NCI-H460 (cell line): ENCODE measurements at regions not wholly inside any gene's neighbourhood (a gene's known extent, or its start where the extent isn't known, plus 50 kb on each side); places are given as distances from the start of the nearest gene placed in this dataset.

Experiments
- DNase-seq: peaks from one replicate; pipeline ENCODE4 v3.0.0-alpha.2; 2016; ENCODE audit warnings: low read depth; ENCODE audit errors: extremely low read depth

DNA sequence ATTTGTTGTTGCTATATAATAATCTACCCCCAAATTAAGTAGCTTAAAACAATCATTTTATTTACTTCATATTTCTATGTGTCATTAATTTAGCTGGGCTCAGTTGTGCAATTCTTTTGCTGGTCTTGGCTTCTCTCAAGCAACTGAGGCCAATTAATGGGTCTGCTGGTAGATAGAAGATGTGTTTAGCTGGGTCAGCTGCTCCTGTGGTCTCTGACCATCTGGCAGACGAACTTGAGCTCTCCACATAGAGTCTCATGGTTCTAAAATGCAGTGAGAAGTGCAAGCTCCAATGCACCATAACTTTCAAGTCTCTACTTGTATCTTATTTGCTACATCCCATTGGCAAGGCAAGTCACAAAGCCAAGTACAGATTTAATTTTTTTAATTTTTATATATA lies 515.6 kb downstream of the ZIC1 start:
- DNase-seq = no peak

DNA sequence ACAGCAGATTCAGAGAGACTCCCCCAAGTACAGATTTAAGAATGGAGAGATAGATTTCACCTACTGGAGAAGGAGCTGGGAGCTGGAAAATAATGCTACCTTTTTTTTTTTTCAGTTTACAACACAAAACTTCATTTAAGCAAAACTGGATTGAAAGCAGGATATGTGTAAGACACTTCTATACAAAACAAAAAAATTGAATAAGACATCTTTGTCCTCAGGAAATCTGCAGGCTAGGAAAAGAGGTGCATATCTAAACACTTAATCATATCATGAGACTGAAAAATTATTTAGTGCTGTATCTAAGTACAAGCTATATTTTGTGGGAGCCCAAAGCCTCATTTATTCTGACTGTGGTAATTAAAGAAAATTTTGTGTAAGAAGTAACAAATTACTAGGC lies 516.1 kb downstream of the ZIC1 start:
- no peak for DNase-seq

GRCh38 chr3:147930232-147930807 lies 521.2 kb downstream of the ZIC1 start:
- peak; percentile 16 for DNase-seq

DNA sequence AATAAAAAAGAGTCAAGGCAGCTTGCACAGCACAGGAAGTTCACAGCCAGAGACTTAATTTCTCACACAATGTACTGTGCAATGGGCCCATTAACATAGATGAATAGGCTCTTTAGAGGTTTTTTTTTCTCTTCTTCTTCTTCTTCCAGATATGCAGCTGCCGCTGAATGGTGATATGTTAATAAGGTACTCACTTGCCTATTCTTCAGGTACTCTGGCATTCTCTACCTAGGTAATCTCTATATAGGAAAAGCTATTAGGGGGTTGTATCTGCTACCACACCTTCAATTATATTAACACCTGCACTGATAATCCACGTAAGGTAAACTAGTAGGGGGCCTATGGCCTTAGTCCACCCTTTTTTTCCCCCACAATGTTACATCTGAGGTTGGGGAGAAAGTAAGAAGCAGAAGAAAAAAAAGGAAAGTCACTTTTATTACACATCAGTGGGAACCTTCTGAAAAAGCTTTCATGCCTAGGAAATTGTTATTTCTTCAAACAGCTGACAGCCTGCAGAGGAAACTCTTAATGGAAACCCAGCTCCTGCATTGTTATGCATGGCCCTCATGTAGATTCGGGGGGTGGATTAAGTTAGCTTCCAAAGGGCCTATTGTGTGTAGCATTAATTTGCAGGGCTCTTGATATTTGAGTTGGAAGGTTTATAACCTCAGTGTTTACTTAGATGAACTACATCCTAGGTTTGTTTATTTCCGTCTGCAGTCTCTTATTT lies 525.5 kb downstream of the ZIC1 start:
- DNase-seq = no peak

- DNase-seq = no peak
These were observed 528.2 kb downstream of the ZIC1 start for GRCh38 chr3:147937341-147937740.

- no peak for DNase-seq
These were observed 528.7 kb downstream of the ZIC1 start for GRCh38 chr3:147937891-147938290.

- no peak for DNase-seq
These were observed 530.3 kb downstream of the ZIC1 start for GRCh38 chr3:147939425-147939824.

DNA sequence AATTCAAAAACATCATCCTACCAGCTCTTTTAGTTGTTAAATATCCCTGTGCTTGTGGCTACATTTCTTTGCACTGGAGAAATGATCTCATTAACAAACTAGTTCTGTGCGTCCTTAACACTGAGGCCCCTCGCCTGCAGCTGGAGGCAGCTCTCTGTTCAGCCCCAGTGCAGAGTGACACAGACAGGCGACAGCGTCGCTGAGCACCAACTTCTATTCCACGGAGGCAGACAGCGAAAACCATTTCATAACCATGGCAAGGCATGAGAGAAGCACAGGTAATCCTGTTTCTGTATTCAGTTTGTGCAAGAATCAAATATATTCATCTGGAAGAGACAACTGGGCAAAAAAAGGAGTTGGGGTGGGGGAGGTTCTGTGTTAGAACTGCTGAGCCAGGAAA lies 530.7 kb downstream of the ZIC1 start:
- no peak for DNase-seq

DNA sequence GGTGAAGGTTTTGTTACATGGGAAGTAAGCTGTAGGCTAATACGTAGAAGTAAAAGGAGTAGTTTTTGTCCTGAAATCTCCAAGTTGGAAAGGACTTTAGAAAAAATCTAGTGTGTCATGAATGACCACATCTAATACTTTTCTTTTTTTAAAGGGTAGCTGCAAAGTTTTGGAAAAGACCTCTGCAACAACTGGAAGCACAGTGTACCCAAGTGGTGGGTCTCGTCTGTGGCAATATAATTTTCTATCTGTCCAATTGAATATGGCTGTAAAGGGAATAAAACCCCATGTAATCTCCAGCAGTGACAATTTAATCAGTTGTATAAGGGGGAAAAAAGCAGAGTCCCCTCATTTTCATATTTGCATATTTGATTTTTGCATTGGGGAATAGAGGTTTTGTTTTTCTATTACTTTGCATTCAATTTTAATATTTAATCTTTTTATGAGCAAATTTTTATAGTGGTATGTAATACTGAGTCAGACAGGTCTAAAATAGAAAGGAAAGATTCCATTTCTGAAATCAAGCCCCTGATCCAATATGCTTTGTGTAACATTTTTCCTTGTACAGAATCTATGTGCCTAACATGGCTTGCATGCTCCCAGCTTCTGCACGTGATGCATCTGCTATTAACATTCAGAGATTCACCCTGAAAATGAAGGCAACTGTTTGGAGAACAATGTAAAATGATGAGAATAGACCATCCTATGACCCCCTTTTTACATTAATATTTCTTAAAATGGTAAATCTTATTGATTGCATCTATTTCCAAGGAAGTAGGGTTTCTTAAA lies 531.4 kb downstream of the ZIC1 start:
- no peak for DNase-seq

- no peak for DNase-seq
These were observed 532.8 kb downstream of the ZIC1 start for GRCh38 chr3:147941969-147942368.

DNA sequence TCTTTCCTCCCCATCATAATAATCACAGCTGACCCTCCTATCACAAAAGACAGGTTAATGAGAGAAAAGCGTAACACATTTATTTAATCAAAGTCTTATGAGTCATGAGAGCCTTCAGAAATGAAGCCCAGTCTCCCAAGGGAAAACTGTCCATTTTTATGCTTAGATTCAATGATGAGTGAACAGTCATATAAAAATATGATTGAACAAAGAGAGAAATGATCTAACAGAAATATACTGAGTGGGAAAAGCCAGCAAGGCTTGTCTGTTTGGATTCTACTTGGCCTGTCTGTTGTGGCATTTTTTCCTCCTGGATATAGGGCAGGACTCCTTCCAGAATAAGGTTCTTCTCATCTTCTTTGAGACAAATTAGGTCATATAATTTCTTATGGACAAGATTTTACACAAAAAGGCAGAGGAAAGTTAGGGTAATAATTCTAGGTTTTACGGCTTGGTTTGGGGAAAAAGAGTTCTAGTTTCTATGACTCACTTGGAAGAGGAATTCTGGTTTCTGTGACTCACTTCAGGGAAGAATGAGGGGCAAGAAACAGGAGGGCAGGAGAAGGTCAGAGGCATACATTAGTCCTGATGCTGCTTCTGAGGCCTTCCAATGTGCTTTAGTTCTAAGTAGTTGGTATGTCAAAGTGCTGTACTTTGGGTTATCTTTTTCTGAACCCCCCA lies 534.2 kb downstream of the ZIC1 start:
- no peak for DNase-seq

GRCh38 chr3:147945968-147946519 lies 536.9 kb downstream of the ZIC1 start:
- peak; percentile 50 for DNase-seq

DNA sequence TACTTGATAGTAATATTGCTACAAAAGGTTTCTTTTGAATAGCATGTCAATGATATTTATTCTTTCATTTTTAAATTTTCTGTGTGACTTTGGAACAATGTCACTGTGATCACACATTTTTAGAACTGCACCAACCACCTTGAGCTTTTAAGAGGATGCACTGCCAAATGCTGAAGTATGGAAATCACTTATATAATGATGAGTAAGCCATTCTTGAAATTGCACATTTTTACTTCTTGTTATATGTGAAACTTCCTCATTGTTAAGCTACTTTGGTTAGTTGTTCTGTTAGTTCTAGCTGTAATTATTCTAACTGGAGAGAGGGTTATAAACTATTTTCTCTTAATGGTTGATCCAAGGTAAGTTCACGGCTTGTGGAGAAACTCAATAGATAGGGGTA lies 547.5 kb downstream of the ZIC1 start:
- DNase-seq = no peak

DNA sequence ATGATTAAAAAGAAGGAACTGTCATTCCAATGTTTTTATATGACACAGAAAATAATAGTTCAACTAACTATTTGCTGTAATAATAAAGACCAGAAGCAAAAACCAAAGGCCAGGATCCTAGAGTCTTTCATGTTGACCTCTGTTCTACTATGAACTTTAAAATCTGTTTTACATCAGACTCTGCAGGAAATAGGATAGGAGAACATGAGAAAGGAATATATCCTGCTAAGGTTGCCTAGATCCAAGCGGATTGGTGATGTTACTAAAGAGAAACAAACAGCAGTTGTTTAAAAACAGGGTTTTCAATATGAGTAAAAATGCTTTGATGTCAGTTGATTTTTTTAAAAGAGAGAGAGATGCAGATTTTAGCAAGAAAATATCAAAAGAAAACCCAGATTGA lies 549.6 kb downstream of the ZIC1 start:
- DNase-seq = no peak

- no peak for DNase-seq
These were observed 551.6 kb downstream of the ZIC1 start for GRCh38 chr3:147960786-147961185.

DNA sequence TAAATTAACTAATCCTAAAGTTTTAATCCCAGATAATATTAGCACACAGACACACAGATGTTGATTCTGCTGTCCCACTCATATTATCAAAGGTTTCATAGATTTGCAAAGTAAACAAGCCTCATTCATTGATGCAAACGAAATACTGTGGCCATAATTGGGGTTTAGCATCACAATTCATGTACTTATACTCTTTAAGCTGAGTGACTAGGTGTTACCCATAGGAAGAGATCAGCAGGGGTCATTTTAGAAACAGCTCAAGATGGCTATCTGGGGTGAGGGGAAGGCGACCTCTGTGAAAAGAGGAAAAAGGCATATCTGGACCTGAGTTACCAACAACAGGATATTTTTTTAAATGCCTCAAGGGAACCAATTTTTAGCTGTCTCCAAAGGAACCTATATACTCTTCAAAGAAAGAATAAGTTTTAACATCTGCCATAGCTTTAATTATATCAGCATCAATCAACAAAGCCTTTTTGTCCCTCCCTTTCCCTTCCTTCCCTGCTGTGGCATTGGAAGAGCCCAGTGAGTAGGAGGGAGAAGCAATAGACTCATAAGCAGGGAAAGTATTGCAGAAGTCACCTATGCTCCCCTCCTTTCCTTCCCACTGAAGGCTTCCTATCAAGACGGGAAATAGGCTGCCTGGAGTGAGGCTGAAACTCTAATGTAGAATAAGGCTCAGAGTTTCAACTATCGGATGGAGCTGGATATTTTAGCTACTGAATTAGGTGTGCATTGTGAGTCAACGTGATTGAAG lies 553.4 kb downstream of the ZIC1 start:
- no peak for DNase-seq

DNA sequence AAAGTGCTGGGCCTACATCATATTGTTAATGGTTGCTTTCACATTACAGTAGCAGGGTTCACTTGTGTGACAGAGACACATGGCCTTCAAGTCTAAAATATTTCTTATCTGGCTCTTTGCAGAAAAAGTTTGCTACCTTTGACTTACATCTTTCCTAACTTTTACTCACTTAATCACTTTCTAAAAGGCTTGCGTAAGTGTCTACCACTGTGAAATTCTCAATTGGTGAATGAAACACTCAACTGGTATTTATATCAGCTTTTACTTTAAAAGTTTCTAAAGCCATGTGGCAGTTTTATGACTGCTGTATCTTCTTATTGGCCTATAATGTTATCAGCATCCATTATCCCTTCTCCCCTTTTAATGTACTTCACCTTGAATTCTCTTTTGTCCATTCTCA lies 554.5 kb downstream of the ZIC1 start:
- DNase-seq = no peak

DNA sequence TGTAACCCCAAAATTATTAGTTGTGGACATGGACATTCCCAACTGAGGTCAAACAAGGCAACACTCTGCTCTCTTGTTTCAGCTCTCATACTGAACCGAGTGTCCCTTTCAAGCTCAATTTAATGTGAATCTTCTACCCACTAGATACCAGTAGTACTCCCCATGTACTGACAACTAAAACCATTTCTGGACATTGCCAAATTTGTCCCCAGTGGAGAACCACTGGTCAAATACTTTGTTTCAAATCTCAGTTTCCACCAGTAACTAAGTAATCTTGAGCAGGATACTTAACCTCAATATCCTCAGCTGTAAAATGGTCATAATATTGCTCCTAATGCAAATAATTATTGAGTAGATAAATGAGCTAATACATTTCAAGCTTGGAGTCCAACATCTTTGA lies 566.0 kb downstream of the ZIC1 start:
- no peak for DNase-seq

DNA sequence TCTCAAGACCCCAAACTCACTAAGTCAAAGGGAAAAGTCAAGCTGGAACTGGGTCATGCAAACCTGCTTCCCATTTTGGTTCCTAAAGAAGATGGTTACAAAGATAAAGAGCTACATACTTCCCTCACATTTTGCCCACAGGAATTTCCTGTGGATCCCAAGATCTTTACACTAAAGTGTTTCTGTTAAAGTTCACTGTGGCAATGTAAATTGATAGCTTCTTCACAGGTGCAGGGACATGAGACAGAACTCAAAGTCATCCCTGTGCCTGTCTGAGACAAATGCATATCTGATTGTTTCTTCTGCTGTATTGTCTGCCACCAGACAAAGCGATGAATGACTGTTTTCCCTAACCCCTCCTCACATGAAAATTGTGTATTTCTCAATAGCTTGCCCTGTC lies 567.8 kb downstream of the ZIC1 start:
- DNase-seq = no peak

DNA sequence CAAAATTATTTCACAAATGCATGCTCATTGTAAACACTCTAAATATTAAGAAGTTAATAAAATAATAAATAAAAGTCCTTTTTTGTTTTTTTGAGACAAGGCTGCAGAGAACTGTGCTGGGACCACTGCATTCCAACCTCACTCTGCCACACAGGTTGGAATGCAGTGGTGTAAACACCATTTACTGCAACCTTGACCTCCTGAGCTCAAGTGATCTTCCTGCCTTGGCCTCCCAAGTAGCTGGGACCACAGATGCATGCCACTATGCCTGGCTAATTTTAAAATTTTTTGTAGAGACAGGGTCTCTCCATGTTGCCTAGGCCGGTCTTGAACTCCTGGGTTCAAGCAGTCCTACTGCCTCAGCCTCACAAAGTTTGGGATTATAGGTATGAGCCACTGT lies 578.4 kb downstream of the ZIC1 start:
- DNase-seq = no peak
